ENCODE measurements at regions not wholly inside any gene's neighbourhood (a gene's known extent, or its start where the extent isn't known, plus 50 kb on each side); places are given as distances from the start of the nearest gene placed in this dataset.

- no peaks in the 10 kb centered on the region for H3K9me3 ChIP-seq
- no peak overlapping the region for H3K27ac ChIP-seq
- H3K36me3 ChIP-seq = no peaks in the 10 kb centered on the region
- intact Hi-C loops (cut with DNase I) = no loop called here
- TF ChIP-seq POLR2AphosphoS5 (IDR thresholded peaks at IDR 0.05; ENCODE audit: insufficient read depth in 1 of 2, low read depth in 1 of 2) = no peak
- TF ChIP-seq POLR2A (IDR thresholded peaks at IDR 0.05) = no peak
- no peak for TF ChIP-seq CTCF (IDR thresholded peaks at IDR 0.05)
- no peaks in the 10 kb centered on the region for H3K27me3 ChIP-seq
- DNase-seq (ENCODE audit: extremely low spot score in 2 of 2) = no peak
- H3K4me1 ChIP-seq = no peaks in the 10 kb centered on the region
- no peak overlapping the region for H3K4me3 ChIP-seq
These were observed 77.3 kb upstream of the KCNJ15 start for GRCh38 chr21:38179511-38179910.

GRCh38 chr21:38181096-38181495 lies 75.7 kb upstream of the KCNJ15 start:
- no peaks in the 10 kb centered on the region for H3K9me3 ChIP-seq
- TF ChIP-seq POLR2A (IDR thresholded peaks at IDR 0.05) (no peak), POLR2AphosphoS5 (IDR thresholded peaks at IDR 0.05; ENCODE audit: insufficient read depth in 1 of 2, low read depth in 1 of 2) (no peak), CTCF (IDR thresholded peaks at IDR 0.05) (no peak)
- H3K27me3 ChIP-seq = no peaks in the 10 kb centered on the region
- H3K27ac ChIP-seq = no peak overlapping the region
- no peaks in the 10 kb centered on the region for H3K36me3 ChIP-seq
- H3K4me1 ChIP-seq = no peaks in the 10 kb centered on the region
- no peak for DNase-seq (ENCODE audit: extremely low spot score in 2 of 2)
- H3K4me3 ChIP-seq = no peak overlapping the region
- intact Hi-C loops (cut with DNase I) = no loop called here

GRCh38 chr21:38182370-38182985 lies 74.3 kb upstream of the KCNJ15 start:
- no peak overlapping the region for H3K4me3 ChIP-seq
- no peak overlapping the region for H3K27ac ChIP-seq
- no peak for DNase-seq (ENCODE audit: extremely low spot score in 2 of 2)
- H3K36me3 ChIP-seq = no peaks in the 10 kb centered on the region
- intact Hi-C loops (cut with DNase I) = no loop called here
- H3K4me1 ChIP-seq = no peaks in the 10 kb centered on the region
- no peaks in the 10 kb centered on the region for H3K27me3 ChIP-seq
- TF ChIP-seq CTCF (IDR thresholded peaks at IDR 0.05) (no peak), POLR2AphosphoS5 (IDR thresholded peaks at IDR 0.05; ENCODE audit: insufficient read depth in 1 of 2, low read depth in 1 of 2) (no peak), POLR2A (IDR thresholded peaks at IDR 0.05) (no peak)
- H3K9me3 ChIP-seq = no peaks in the 10 kb centered on the region

GRCh38 chr21:38183961-38184360 lies 72.8 kb upstream of the KCNJ15 start:
- no peak overlapping the region for H3K4me3 ChIP-seq
- DNase-seq (ENCODE audit: extremely low spot score in 2 of 2) = no peak
- no peak overlapping the region for H3K27ac ChIP-seq
- H3K36me3 ChIP-seq = no peaks in the 10 kb centered on the region
- no peak for TF ChIP-seq CTCF (IDR thresholded peaks at IDR 0.05)
- TF ChIP-seq POLR2A (IDR thresholded peaks at IDR 0.05) = no peak
- TF ChIP-seq POLR2AphosphoS5 (IDR thresholded peaks at IDR 0.05; ENCODE audit: insufficient read depth in 1 of 2, low read depth in 1 of 2) = no peak
- H3K4me1 ChIP-seq = no peaks in the 10 kb centered on the region
- H3K27me3 ChIP-seq = no peaks in the 10 kb centered on the region
- intact Hi-C loops (cut with DNase I) = no loop called here
- H3K9me3 ChIP-seq = no peaks in the 10 kb centered on the region

GRCh38 chr21:38186661-38187270 lies 70.0 kb upstream of the KCNJ15 start:
- no peak for DNase-seq (ENCODE audit: extremely low spot score in 2 of 2)
- TF ChIP-seq POLR2AphosphoS5 (IDR thresholded peaks at IDR 0.05; ENCODE audit: insufficient read depth in 1 of 2, low read depth in 1 of 2) (no peak), CTCF (IDR thresholded peaks at IDR 0.05) (no peak)
- intact Hi-C loops (cut with DNase I) = no loop called here

More at GRCh38 chr21:38186661-38187270, 70.0 kb upstream of the KCNJ15 start:
- Histone ChIP-seq H3K27ac (no peak overlapping the region), H3K36me3 (no peaks in the 10 kb centered on the region), H3K9me3 (no peaks in the 10 kb centered on the region), H3K4me3 (no peak overlapping the region), H3K4me1 (no peaks in the 10 kb centered on the region), H3K27me3 (no peaks in the 10 kb centered on the region)
